ENCODE measurements at regions not wholly inside any gene's neighbourhood (a gene's known extent, or its start where the extent isn't known, plus 50 kb on each side); places are given as distances from the start of the nearest gene placed in this dataset.

DNA sequence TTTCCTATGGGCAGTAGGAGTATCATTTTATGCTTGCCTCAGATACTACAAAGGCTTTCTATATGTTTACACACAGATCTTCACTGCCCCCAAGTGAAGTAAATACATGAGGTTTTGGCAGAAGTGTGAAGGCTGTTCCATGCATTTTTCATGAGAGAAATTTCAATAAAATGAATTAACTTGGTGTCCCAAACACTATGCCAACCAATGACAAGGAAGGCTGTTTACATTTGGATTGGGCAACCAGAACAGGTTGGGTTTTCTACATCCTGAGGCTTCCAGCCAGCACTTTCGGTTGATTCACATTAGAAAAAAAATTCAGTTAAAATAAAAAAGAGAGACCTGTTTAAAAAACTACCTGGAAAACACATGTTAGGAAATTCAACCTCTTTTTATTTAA is 625.4 kb downstream of the KCNJ2 start:
- Mint-ChIP-seq H3K4me3 (no peak overlapping the region), H3K27me3 (ENCODE audit: low read depth) (no peaks in the 10 kb centered on the region), H3K36me3 (no peaks in the 10 kb centered on the region), H3K27ac (no peak overlapping the region), H3K4me1 (peaks cover 3% of the 10 kb centered on the region), H3K9me3 (peaks cover 9% of the 10 kb centered on the region)
- TF ChIP-seq, protein P1, sequence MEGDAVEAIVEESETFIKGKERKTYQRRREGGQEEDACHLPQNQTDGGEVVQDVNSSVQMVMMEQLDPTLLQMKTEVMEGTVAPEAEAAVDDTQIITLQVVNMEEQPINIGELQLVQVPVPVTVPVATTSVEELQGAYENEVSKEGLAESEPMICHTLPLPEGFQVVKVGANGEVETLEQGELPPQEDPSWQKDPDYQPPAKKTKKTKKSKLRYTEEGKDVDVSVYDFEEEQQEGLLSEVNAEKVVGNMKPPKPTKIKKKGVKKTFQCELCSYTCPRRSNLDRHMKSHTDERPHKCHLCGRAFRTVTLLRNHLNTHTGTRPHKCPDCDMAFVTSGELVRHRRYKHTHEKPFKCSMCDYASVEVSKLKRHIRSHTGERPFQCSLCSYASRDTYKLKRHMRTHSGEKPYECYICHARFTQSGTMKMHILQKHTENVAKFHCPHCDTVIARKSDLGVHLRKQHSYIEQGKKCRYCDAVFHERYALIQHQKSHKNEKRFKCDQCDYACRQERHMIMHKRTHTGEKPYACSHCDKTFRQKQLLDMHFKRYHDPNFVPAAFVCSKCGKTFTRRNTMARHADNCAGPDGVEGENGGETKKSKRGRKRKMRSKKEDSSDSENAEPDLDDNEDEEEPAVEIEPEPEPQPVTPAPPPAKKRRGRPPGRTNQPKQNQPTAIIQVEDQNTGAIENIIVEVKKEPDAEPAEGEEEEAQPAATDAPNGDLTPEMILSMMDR (IDR thresholded peaks at IDR 0.05; ENCODE audit: unreplicated experiment) = no peak
- no peak for DNase-seq (ENCODE audit: low spot score in 2 of 2, unreplicated experiment in 2 of 2)

DNA sequence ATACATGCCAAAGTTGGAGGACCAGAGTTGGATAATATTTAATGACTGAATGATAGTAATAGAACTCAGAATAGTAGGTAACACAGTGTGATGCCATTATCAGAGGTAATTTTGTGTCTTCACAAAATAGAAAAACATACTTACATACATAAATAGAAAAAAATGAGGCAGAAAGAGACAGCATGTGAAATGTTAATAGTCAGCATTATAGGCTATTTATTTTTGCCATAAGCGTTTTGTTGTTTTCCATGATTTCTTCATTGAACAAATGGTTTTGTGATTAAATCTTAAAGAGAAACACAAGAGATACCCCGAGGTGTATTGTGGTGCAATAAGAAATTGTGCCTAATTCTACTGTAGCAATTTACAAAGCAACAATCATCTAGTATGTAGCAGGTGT is 626.3 kb downstream of the KCNJ2 start:
- Mint-ChIP-seq H3K4me1 (peaks cover 3% of the 10 kb centered on the region), H3K27ac (no peak overlapping the region), H3K27me3 (ENCODE audit: low read depth) (no peaks in the 10 kb centered on the region), H3K9me3 (peaks cover 5% of the 10 kb centered on the region), H3K4me3 (no peak overlapping the region), H3K36me3 (no peaks in the 10 kb centered on the region)
- DNase-seq (ENCODE audit: low spot score in 2 of 2, unreplicated experiment in 2 of 2) = no peak
- TF ChIP-seq, protein P1 (IDR thresholded peaks at IDR 0.05; ENCODE audit: unreplicated experiment) = no peak

DNA sequence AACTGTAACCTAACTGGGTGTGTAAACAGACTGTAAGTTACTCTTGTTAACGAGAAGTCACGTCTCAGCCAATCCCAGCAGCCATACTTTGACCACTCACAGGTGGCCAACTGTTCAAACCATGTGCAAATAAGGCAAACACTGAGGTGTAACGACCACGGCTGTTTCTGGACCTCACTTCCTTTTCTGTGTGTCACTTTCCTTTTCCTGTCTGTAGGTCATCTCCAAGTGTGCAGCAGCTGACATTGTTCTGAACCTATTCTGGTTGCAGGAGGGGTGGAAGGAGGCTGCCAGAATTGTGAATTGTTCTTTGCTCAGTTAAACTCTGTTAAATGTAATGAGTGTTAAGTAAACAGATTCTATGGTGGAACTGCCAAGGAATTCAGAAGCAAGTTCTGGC is 627.4 kb downstream of the KCNJ2 start:
- peaks cover 5% of the 10 kb centered on the region for H3K9me3 Mint-ChIP-seq

DNA sequence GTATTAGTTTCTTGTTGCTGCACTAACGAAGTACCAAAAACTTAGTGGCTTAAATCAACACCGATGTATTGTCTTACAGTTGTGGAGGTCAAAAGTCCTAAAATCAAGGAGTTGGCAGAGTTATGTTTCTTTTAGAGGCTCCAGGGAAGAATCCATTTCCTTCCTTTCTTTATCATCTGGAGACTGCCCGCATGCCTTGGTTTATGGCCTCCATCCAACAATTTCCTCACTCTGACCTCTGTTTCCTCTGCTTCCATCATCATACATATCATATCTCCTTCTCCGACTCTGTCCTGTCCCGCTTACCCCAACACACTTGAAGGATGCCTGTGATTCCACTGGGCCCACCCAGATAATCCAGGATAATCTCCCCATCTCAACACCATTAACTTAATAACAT is 627.8 kb downstream of the KCNJ2 start:
- no peaks in the 10 kb centered on the region for H3K36me3 Mint-ChIP-seq
- TF ChIP-seq, protein P1 (IDR thresholded peaks at IDR 0.05; ENCODE audit: unreplicated experiment) = no peak
- H3K27ac Mint-ChIP-seq = no peak overlapping the region
- no peaks in the 10 kb centered on the region for H3K27me3 Mint-ChIP-seq (ENCODE audit: low read depth)
- H3K9me3 Mint-ChIP-seq = peaks cover 5% of the 10 kb centered on the region
- DNase-seq (ENCODE audit: low spot score in 2 of 2, unreplicated experiment in 2 of 2) = no peak
- peaks cover 3% of the 10 kb centered on the region for H3K4me1 Mint-ChIP-seq
- no peak overlapping the region for H3K4me3 Mint-ChIP-seq

More for the DNA sequence above, 627.4 kb downstream of the KCNJ2 start:
- no peaks in the 10 kb centered on the region for H3K27me3 Mint-ChIP-seq (ENCODE audit: low read depth)
- TF ChIP-seq, protein P1 (IDR thresholded peaks at IDR 0.05; ENCODE audit: unreplicated experiment) = no peak
- no peak overlapping the region for H3K27ac Mint-ChIP-seq
- H3K36me3 Mint-ChIP-seq = no peaks in the 10 kb centered on the region
- peaks cover 3% of the 10 kb centered on the region for H3K4me1 Mint-ChIP-seq
- H3K4me3 Mint-ChIP-seq = no peak overlapping the region
- no peak for DNase-seq (ENCODE audit: low spot score in 2 of 2, unreplicated experiment in 2 of 2)

DNA sequence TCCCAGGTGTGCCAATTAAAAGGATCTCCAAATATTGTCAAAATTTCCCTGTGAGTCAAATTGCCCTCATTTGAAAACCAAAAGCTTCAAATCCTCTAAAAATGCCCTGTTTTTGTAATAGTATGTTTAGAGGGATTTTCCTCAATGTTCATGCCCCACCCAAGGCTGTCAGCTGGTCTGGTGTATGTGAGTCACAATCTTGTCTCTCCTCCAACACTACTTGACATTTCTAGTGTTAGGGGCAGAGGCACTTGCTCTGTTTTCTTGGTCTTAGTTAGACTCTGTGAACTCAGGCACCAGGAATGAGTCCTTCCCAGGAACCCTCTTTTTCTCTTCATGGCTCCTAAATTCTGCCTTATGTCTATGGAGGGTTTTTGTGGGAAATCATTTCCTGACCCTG is 634.8 kb downstream of the KCNJ2 start:
- no peaks in the 10 kb centered on the region for H3K4me1 Mint-ChIP-seq
- no peak for DNase-seq (ENCODE audit: low spot score in 2 of 2, unreplicated experiment in 2 of 2)
- TF ChIP-seq, protein P1 (IDR thresholded peaks at IDR 0.05; ENCODE audit: unreplicated experiment) = no peak
- H3K36me3 Mint-ChIP-seq = no peaks in the 10 kb centered on the region
- peaks cover 38% of the 10 kb centered on the region for H3K9me3 Mint-ChIP-seq
- no peaks in the 10 kb centered on the region for H3K27me3 Mint-ChIP-seq (ENCODE audit: low read depth)
- H3K27ac Mint-ChIP-seq = no peak overlapping the region
- H3K4me3 Mint-ChIP-seq = no peak overlapping the region

DNA sequence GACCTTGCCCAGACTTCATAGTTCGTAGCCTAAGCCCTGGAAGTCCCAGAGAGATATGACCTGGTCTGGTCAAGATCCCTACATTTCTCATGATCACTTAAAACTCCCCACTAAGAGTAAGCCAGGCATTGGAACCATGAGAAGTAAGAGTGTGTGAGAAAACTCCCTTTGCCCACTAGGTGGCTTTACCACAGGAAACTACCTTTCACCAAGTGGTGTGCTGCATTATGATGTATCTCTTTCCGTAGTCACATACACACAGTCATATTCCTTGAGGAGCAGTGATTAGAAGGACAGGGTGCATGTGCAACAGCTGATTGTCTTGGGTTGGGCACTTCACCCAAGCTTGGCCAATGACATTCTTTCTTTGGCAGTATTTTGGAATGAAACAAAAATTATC is 639.3 kb downstream of the KCNJ2 start:
- TF ChIP-seq, protein P1 (IDR thresholded peaks at IDR 0.05; ENCODE audit: unreplicated experiment) = no peak
- peaks cover 28% of the 10 kb centered on the region for H3K9me3 Mint-ChIP-seq
- no peak overlapping the region for H3K27ac Mint-ChIP-seq

More for the DNA sequence above, 639.3 kb downstream of the KCNJ2 start:
- Mint-ChIP-seq H3K27me3 (ENCODE audit: low read depth) (no peaks in the 10 kb centered on the region), H3K4me3 (no peak overlapping the region), H3K4me1 (peaks cover 3% of the 10 kb centered on the region), H3K36me3 (no peaks in the 10 kb centered on the region)
- DNase-seq (ENCODE audit: low spot score in 2 of 2, unreplicated experiment in 2 of 2) = no peak
